Uterus (tissue), 3 donors: ENCODE measurements at regions not wholly inside any gene's neighbourhood (a gene's known extent, or its start where the extent isn't known, plus 50 kb on each side); places are given as distances from the start of the nearest gene placed in this dataset.

Source experiments
- DNase-seq, 2 donors: peaks; one replicate each; pipeline ENCODE4 v3.0.0-alpha.2; 2019 to 2020
- H3K27ac ChIP-seq, 2 donors: fragments of 200-600 bp; sonication (generic); 1 replicate in 1 of 2; 2 replicates in 1 of 2; pipeline ENCODE4 v1.5.1; 2016 to 2018
- H3K27me3 ChIP-seq, 2 donors: fragments of 200-600 bp; sonication (generic); one replicate each; pipeline ENCODE4 v1.5.1; 2018 to 2019; ENCODE audit warnings: control low read depth in 1 of 2
- H3K36me3 ChIP-seq, 2 donors: fragments of 200-600 bp; sonication (generic); one replicate each; pipeline ENCODE4 v1.5.1; 2019; ENCODE audit warnings: control low read depth in 1 of 2
- H3K4me1 ChIP-seq, 2 donors: fragments of 200-600 bp; sonication (generic); one replicate each; pipeline ENCODE4 v1.5.1; 2018 to 2019; ENCODE audit warnings: control low read depth in 1 of 2
- H3K4me3 ChIP-seq, 2 donors: fragments of 200-600 bp; sonication (generic); 1 replicate in 1 of 2; 2 replicates in 1 of 2; pipeline ENCODE4 v1.5.1; 2018 to 2019; ENCODE audit warnings: mild to moderate bottlenecking in 1 of 2
- H3K9me3 ChIP-seq, 2 donors: fragments of 200-600 bp; sonication (generic); one replicate each; pipeline ENCODE4 v1.5.1; 2019; ENCODE audit warnings: control low read depth in 1 of 2
- POLR2A ChIP-seq, 2 donors: fragments of 450-650 bp; IDR thresholded peaks; one replicate each; pipeline ENCODE4 v1.6.1; 2016; ENCODE audit warnings: antibody characterized with exemption in 2 of 2, mild to moderate bottlenecking in 1 of 2, moderate library complexity in 1 of 2
- intact Hi-C: fragments of 100-400 bp; cut with DNase I; formaldehyde crosslinking; loops from one replicate; pipeline ENCODE4 v1.15.1; 2023; ENCODE audit warnings: low total_unique reads
- TF ChIP-seq, protein P1 (sequence below), 4 experiments: fragments of 200-600 bp in 2 of 4; fragments of 450-650 bp in 2 of 4; sonication (generic) in 2 of 4; IDR thresholded peaks; one replicate each; pipeline ENCODE4 v1.5.1; 2016 to 2019; ENCODE audit warnings: antibody characterized with exemption in 4 of 4, mild to moderate bottlenecking in 2 of 4, moderate library complexity in 1 of 4
- donor health status: DM: yes; HTN: yes; CAD: no.

DNA sequence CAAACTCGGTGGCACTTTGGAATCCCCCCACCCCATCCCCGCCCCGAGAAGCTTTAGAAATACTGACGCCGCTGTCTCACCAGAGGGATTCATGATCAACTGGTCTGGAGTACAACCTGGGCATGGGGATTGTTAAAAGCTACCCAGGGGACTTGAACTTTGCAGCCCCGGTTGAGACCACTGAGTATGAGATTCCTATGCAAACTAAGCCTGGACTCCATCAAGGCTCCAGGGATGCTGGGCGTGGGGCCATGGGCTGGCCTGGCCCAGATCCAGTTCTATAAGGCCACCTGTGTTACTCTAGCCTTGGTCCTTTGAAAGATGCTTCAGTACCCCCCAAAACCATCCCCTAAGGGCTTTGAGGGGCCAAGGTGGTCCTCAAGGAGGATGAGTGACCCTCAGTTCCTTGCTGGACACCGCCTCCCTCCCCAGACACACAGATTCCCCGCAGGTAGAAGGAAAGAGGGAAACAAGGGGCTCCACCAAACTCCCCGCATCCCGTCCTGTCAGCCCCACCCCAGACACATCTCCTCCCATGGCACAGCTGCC, 68.5 kb downstream of the MRPL36 start:
- Histone ChIP-seq H3K4me1 (no peaks in the 10 kb centered on the region), H3K4me3 (no peak overlapping the region), H3K27me3 (no peaks in the 10 kb centered on the region), H3K36me3 (no peaks in the 10 kb centered on the region), H3K9me3 (no peaks in the 10 kb centered on the region), H3K27ac (no peak overlapping the region)
- TF ChIP-seq, protein P1, sequence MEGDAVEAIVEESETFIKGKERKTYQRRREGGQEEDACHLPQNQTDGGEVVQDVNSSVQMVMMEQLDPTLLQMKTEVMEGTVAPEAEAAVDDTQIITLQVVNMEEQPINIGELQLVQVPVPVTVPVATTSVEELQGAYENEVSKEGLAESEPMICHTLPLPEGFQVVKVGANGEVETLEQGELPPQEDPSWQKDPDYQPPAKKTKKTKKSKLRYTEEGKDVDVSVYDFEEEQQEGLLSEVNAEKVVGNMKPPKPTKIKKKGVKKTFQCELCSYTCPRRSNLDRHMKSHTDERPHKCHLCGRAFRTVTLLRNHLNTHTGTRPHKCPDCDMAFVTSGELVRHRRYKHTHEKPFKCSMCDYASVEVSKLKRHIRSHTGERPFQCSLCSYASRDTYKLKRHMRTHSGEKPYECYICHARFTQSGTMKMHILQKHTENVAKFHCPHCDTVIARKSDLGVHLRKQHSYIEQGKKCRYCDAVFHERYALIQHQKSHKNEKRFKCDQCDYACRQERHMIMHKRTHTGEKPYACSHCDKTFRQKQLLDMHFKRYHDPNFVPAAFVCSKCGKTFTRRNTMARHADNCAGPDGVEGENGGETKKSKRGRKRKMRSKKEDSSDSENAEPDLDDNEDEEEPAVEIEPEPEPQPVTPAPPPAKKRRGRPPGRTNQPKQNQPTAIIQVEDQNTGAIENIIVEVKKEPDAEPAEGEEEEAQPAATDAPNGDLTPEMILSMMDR (IDR thresholded peaks at IDR 0.05) = no peak
- no peak for TF ChIP-seq POLR2A (IDR thresholded peaks at IDR 0.05)
- intact Hi-C loops = no loop called here
- no peak for DNase-seq

DNA sequence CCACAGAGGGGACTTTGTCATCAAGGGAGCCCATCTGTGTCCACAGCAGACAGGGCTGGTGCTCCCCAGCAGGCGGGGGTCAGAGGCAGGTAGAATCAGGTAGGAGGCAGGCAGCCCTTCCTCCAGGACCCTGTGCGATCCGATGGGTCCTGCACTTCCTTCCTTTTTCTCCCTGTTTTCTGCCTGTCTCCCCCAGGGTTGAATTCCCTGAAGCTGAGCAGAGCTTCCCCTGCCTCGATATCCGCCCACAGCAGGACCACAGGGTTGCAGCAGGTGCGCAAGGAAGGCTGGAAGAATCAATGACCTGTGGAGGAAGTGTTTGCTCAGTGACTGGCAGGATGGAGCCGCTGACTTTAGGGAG, 69.2 kb downstream of the MRPL36 start:
- no peaks in the 10 kb centered on the region for H3K27me3 ChIP-seq
- no peaks in the 10 kb centered on the region for H3K4me1 ChIP-seq
- H3K9me3 ChIP-seq = no peaks in the 10 kb centered on the region
- H3K4me3 ChIP-seq = no peak overlapping the region
- intact Hi-C loops = no loop called here
- no peak overlapping the region for H3K27ac ChIP-seq
- DNase-seq = no peak
- H3K36me3 ChIP-seq = no peaks in the 10 kb centered on the region
- TF ChIP-seq, protein P1 (IDR thresholded peaks at IDR 0.05) = no peak
- TF ChIP-seq POLR2A (IDR thresholded peaks at IDR 0.05) = no peak

DNA sequence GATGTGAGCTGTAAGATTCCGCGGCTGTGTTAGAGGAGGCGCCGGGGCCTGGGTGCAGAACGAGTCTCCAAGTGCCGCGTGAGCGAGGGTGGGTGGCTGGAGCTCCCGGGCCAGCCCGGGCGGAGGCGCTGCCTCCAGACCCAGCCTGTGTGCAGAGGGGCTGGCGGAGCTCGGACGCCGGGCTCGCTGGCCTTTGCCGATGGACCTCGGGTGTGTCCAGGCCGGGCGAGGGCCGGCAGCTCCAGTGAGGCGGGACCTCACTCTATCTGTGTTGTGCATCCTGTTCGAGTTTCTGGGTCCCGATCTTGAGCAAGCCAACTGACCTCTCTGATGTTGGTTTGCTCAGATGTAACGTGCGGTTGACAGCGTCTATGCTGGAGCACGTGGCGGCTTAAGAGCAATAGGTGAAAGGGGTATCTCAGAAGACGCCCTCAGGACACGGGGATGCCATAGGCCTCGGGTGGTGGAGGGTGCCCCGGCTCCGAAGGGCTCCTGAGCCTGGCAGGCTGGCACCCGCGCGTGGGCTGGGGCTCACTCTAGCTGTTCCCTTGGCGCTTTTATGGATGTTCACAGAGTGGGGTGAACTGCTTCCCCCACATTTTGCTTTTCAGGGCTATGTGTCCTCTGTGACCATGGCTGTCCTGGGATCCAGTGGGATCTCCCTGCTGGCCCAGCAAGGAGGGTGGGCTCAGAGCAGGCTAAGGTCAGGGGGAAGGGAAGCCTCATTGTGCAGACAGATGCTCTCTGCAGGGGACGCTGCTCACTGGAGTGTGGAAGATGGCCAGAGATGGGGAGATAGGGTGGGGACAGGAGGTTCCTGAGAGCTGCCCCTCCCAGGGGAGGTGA, 69.8 kb downstream of the MRPL36 start:
- H3K4me3 ChIP-seq = no peak overlapping the region
- DNase-seq = no peak
- no peak for TF ChIP-seq POLR2A (IDR thresholded peaks at IDR 0.05)
- TF ChIP-seq, protein P1 (IDR thresholded peaks at IDR 0.05) = no peak
- no peaks in the 10 kb centered on the region for H3K9me3 ChIP-seq
- H3K27me3 ChIP-seq = no peaks in the 10 kb centered on the region
- H3K36me3 ChIP-seq = no peaks in the 10 kb centered on the region
- intact Hi-C loops = no loop called here
- H3K4me1 ChIP-seq = no peaks in the 10 kb centered on the region
- no peak overlapping the region for H3K27ac ChIP-seq

DNA sequence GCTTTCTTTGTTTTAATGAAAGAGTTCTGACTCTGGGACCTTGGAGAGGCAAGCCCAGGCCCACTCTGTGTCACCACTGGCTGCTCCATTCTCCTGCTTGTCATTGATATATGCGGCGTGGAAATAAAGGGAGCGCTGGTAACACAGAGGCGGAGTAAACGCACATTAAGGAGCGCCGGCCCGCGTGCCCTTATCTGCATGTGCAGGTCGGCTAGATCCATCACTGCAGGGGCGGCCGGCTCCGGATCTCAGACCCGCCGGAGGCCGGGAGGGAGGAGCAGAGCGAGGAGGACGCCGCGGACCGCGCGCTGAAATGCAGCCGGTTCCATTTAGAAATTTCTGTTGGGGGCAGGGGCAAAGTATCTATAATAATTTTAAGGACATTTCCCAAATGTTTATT, 70.8 kb downstream of the MRPL36 start:
- Histone ChIP-seq H3K9me3 (no peaks in the 10 kb centered on the region), H3K27me3 (no peaks in the 10 kb centered on the region), H3K36me3 (no peaks in the 10 kb centered on the region), H3K4me1 (no peaks in the 10 kb centered on the region), H3K27ac (no peak overlapping the region), H3K4me3 (no peak overlapping the region)
- no peak for DNase-seq
- TF ChIP-seq, protein P1 (IDR thresholded peaks at IDR 0.05) = no peak
- no peak for TF ChIP-seq POLR2A (IDR thresholded peaks at IDR 0.05)
- intact Hi-C loops = no loop called here

DNA sequence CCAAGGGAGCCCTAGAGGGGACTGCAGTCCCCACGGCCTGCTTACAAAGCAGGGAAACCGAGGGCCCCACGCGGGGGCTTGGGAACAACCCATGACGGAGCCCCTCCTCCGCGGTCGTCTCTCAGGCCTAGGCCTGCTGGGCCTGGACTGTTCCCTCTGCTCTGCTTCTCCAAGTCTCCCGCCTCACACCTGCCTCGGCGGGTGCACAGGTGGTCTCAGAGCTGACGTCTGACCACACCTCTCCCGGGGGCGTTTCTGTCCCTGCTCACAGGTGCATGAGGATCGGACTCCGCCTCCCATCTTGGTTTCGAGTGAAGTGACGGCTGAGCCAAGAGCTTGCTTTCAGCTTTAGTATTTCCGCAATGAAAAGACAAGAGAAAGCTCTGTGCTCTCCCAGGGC, 72.1 kb downstream of the MRPL36 start:
- H3K27me3 ChIP-seq = no peaks in the 10 kb centered on the region
- no peaks in the 10 kb centered on the region for H3K4me1 ChIP-seq
- TF ChIP-seq, protein P1 (IDR thresholded peaks at IDR 0.05) = no peak
- TF ChIP-seq POLR2A (IDR thresholded peaks at IDR 0.05) = no peak

More for the DNA sequence above, 72.1 kb downstream of the MRPL36 start:
- no peaks in the 10 kb centered on the region for H3K9me3 ChIP-seq
- no peak overlapping the region for H3K4me3 ChIP-seq
- DNase-seq = no peak
- no peak overlapping the region for H3K27ac ChIP-seq
- intact Hi-C loops = no loop called here
- H3K36me3 ChIP-seq = no peaks in the 10 kb centered on the region
